HT1080 (cell line): ENCODE measurements at regions not wholly inside any gene's neighbourhood (a gene's known extent, or its start where the extent isn't known, plus 50 kb on each side); places are given as distances from the start of the nearest gene placed in this dataset.

Experiments
- DNase-seq: peaks from one replicate; pipeline ENCODE4 v3.0.0-alpha.2; 2015; ENCODE audit warnings: low read depth

- DNase-seq: no peak
Observed at GRCh38 chr2:221016551-221016950, 555.6 kb downstream of the EPHA4 start.

GRCh38 chr2:221018262-221018661 is 553.8 kb downstream of the EPHA4 start:
- no peak for DNase-seq

GRCh38 chr2:221019668-221020067 is 552.4 kb downstream of the EPHA4 start:
- no peak for DNase-seq

- DNase-seq: no peak
Observed at GRCh38 chr2:221022554-221022953, 549.5 kb downstream of the EPHA4 start.

- peak; percentile 38 for DNase-seq
Observed at GRCh38 chr2:221025398-221025797, 546.7 kb downstream of the EPHA4 start.

GRCh38 chr2:221034026-221034701 is 537.9 kb downstream of the EPHA4 start:
- DNase-seq: no peak

- no peak for DNase-seq
Observed at GRCh38 chr2:221034973-221035372, 537.1 kb downstream of the EPHA4 start.

- DNase-seq: peak; percentile 18
Observed at GRCh38 chr2:221042926-221043325, 529.2 kb downstream of the EPHA4 start.

GRCh38 chr2:221044781-221045180 is 527.3 kb downstream of the EPHA4 start:
- DNase-seq: no peak

- DNase-seq: no peak
Observed at GRCh38 chr2:221050020-221050795, 521.9 kb downstream of the EPHA4 start.

- no peak for DNase-seq
Observed at GRCh38 chr2:221051162-221051561, 520.9 kb downstream of the EPHA4 start.

GRCh38 chr2:221060376-221060775 is 511.7 kb downstream of the EPHA4 start:
- DNase-seq: no peak

- DNase-seq: no peak
Observed at GRCh38 chr2:221063568-221063967, 508.5 kb downstream of the EPHA4 start.

- DNase-seq: no peak
Observed at GRCh38 chr2:221064058-221064854, 507.8 kb downstream of the EPHA4 start.

GRCh38 chr2:221064880-221065279 is 507.2 kb downstream of the EPHA4 start:
- DNase-seq: no peak

GRCh38 chr2:221068123-221068522 is 504.0 kb downstream of the EPHA4 start:
- DNase-seq: no peak

- DNase-seq: no peak
Observed at GRCh38 chr2:221070106-221070505, 502.0 kb downstream of the EPHA4 start.

GRCh38 chr2:221073326-221074049 is 498.6 kb downstream of the EPHA4 start:
- DNase-seq: no peak

- DNase-seq: no peak
Observed at GRCh38 chr2:221074238-221074637, 497.9 kb downstream of the EPHA4 start.

GRCh38 chr2:221075203-221075602 is 496.9 kb downstream of the EPHA4 start:
- peak; percentile 70 for DNase-seq

GRCh38 chr2:221077251-221077650 is 494.9 kb downstream of the EPHA4 start:
- DNase-seq: no peak
